ENCODE measurements at regions not wholly inside any gene's neighbourhood (a gene's known extent, or its start where the extent isn't known, plus 50 kb on each side); places are given as distances from the start of the nearest gene placed in this dataset.

DNA sequence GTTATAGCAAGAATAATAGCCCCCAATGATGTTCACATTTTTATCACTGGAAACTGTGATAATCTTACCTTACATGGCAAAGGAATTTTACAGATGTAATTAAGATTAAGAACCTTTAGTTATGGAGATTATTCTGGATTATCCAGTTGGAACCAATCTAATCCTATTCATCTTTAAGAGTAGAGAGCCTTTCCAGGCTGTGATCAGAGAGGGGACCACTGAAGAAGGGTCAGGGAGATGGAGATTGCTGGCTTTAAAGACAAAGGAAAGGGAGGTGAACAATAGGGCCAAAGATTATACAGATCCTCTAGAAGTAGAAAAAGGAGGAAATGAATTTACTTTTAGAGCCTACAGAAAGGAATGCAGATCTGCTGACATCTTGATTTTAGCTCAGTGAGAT is 253.5 kb upstream of the GRIN3A start (continued):
- TF ChIP-seq SIRT6 (IDR thresholded peaks at IDR 0.05; ENCODE audit: low read length) (no peak), SUZ12 (IDR thresholded peaks at IDR 0.05; ENCODE audit: low read length) (no peak), SIX5 (IDR thresholded peaks at IDR 0.05; ENCODE audit: low read depth, low read length) (no peak), JUN (IDR thresholded peaks at IDR 0.05; ENCODE audit: low read depth, low read length) (no peak)

Measured in H1 (cell line).